ENCODE measurements at regions not wholly inside any gene's neighbourhood (a gene's known extent, or its start where the extent isn't known, plus 50 kb on each side); places are given as distances from the start of the nearest gene placed in this dataset.

- TF ChIP-seq CTCF (IDR thresholded peaks at IDR 0.05) (no peak), POLR2A (IDR thresholded peaks at IDR 0.05) (no peak), EP300 (IDR thresholded peaks at IDR 0.05) (no peak)
Observed at GRCh38 chr1:82614090-82614489, 813.4 kb downstream of the ADGRL2 start.
